OCI-LY3 (cell line): ENCODE measurements at regions not wholly inside any gene's neighbourhood (a gene's known extent, or its start where the extent isn't known, plus 50 kb on each side); places are given as distances from the start of the nearest gene placed in this dataset.

ENCODE experiments used
- EZH2phosphoT487 ChIP-seq: fragments of 200-600 bp; shearing (Covaris generic); IDR thresholded peaks from 2 replicates; pipeline ENCODE4 v1.6.1; 2018; ENCODE audit warnings: antibody characterized with exemption, mixed run types, low read depth
- TF ChIP-seq, protein P1 (sequence below): fragments of 200-600, 300-600 bp; sonication (generic); IDR thresholded peaks from 2 replicates; pipeline ENCODE4 v1.5.1; 2014; ENCODE audit warnings: antibody characterized with exemption, low read length, low read depth

DNA sequence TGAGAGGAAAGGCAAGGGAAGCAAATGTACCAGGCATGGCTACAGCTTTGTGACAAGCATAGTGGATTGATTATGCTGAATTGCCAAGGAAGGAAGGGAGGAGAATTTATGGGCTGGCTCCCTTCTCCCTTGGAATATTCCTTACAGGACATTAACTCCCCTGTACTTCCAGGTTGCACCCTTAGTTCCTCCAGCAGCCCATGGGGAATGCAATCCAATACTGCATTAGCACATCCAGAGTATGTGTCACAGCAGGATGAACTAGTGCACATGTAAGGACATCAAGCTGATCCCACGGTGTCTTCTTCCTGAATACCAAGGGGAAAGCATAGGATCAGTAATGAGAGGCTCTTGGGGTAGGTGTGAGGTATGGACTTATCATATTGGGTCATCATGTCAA lies 390.7 kb upstream of the POU3F2 start:
- TF ChIP-seq, protein P1, sequence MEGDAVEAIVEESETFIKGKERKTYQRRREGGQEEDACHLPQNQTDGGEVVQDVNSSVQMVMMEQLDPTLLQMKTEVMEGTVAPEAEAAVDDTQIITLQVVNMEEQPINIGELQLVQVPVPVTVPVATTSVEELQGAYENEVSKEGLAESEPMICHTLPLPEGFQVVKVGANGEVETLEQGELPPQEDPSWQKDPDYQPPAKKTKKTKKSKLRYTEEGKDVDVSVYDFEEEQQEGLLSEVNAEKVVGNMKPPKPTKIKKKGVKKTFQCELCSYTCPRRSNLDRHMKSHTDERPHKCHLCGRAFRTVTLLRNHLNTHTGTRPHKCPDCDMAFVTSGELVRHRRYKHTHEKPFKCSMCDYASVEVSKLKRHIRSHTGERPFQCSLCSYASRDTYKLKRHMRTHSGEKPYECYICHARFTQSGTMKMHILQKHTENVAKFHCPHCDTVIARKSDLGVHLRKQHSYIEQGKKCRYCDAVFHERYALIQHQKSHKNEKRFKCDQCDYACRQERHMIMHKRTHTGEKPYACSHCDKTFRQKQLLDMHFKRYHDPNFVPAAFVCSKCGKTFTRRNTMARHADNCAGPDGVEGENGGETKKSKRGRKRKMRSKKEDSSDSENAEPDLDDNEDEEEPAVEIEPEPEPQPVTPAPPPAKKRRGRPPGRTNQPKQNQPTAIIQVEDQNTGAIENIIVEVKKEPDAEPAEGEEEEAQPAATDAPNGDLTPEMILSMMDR, result no peak
- no peak for TF ChIP-seq EZH2phosphoT487
